PC-3 (cell line): ENCODE measurements at regions not wholly inside any gene's neighbourhood (a gene's known extent, or its start where the extent isn't known, plus 50 kb on each side); places are given as distances from the start of the nearest gene placed in this dataset.

Experiments used
- ATAC-seq: fragments of 200-7000 bp; cut with Tn5 transposase; 2 replicates; pipeline ENCODE4 v1.9.1; 2020; ENCODE audit warnings: mild to moderate bottlenecking, moderate library complexity
- BruUV-seq: library from RNA; stranded (reverse); fragments of 400-500 nt; replicated peaks from 2 replicates; lab custom pipeline; 2021; lab: Mats Ljungman, UMichigan
- CTCF ChIA-PET: fragments of 300-600 bp; sonication (Branson Sonifier 250); formaldehyde crosslinking; loops from one replicate; lab custom pipeline; 2022; ENCODE audit warnings: antibody characterized with exemption; lab: Charles Lee
- POLR2A ChIA-PET: fragments of 300-600 bp; sonication (Branson Sonifier 250); formaldehyde crosslinking; loops from one replicate; lab custom pipeline; 2022; ENCODE audit warnings: antibody characterized with exemption; ENCODE audit not compliant: unreplicated experiment; lab: Charles Lee
- DNase-seq: peaks from one replicate; pipeline ENCODE4 v3.0.0-alpha.2; 2015
- H2AFZ ChIP-seq: fragments of 300-600 bp; sonication (generic); 2 replicates; pipeline ENCODE4 v1.6.0; 2016; ENCODE audit warnings: antibody characterized with exemption, low read length
- H3F3A ChIP-seq: fragments of 300-600 bp; sonication (generic); one replicate; pipeline ENCODE4 v1.6.0; 2017; ENCODE audit warnings: antibody characterized with exemption, low read length, control low read depth, mild to moderate bottlenecking; ENCODE audit not compliant: unreplicated experiment
- H3K27ac ChIP-seq: fragments of 300-600 bp; sonication (generic); 2 replicates; pipeline ENCODE4 v1.5.1; 2016; ENCODE audit warnings: mild to moderate bottlenecking, low read length
- H3K27me3 ChIP-seq: fragments of 300-600 bp; sonication (generic); 2 replicates; pipeline ENCODE4 v1.6.1; 2016; ENCODE audit warnings: low read length, mixed read lengths
- H3K36me3 ChIP-seq: fragments of 300-600 bp; sonication (generic); 2 replicates; pipeline ENCODE4 v1.6.1; 2016; ENCODE audit warnings: low read depth, mixed run types, low read length, mixed read lengths
- H3K4me1 ChIP-seq: fragments of 300-600 bp; sonication (generic); 2 replicates; pipeline ENCODE4 v1.5.1; 2016; ENCODE audit warnings: low read length; ENCODE audit not compliant: insufficient read depth
- H3K4me2 ChIP-seq: fragments of 300-600 bp; sonication (generic); 2 replicates; pipeline ENCODE4 v1.6.0; 2016; ENCODE audit warnings: low read length
- H3K4me3 ChIP-seq: fragments of 300-600 bp; sonication (generic); 2 replicates; pipeline ENCODE4 v1.5.1; 2016; ENCODE audit warnings: mild to moderate bottlenecking, low read length, mixed read lengths
- H3K79me2 ChIP-seq: fragments of 300-600 bp; sonication (generic); 2 replicates; pipeline ENCODE4 v1.6.1; 2017; ENCODE audit warnings: low read length, mixed read lengths
- H3K9ac ChIP-seq: fragments of 300-600 bp; sonication (generic); 2 replicates; pipeline ENCODE4 v1.6.0; 2016; ENCODE audit warnings: mild to moderate bottlenecking, low read length
- H3K9me2 ChIP-seq: fragments of 300-600 bp; sonication (generic); replicated peaks from 2 replicates; pipeline ENCODE4 v1.6.1; 2016; ENCODE audit warnings: mixed run types, low read length, mixed read lengths
- H3K9me3 ChIP-seq: fragments of 300-600 bp; sonication (generic); 2 replicates; pipeline ENCODE4 v1.6.1; 2016; ENCODE audit warnings: low read length, mixed read lengths
- H4K20me1 ChIP-seq: fragments of 300-600 bp; sonication (generic); 2 replicates; pipeline ENCODE4 v1.6.1; 2016; ENCODE audit warnings: low read length, mixed read lengths
- EZH2 ChIP-seq: fragments of 300-600 bp; sonication (generic); IDR thresholded peaks from one replicate; pipeline ENCODE4 v1.6.1; 2017; ENCODE audit warnings: antibody characterized with exemption, mild to moderate bottlenecking, low read length; ENCODE audit not compliant: unreplicated experiment
- EZH2phosphoT487 ChIP-seq: fragments of 300-600 bp; sonication (generic); IDR thresholded peaks from 2 replicates; pipeline ENCODE4 v1.6.1; 2018; ENCODE audit warnings: mild to moderate bottlenecking, antibody characterized with exemption, low read length, borderline replicate concordance
- intact Hi-C: fragments of 100-400 bp; cut with micrococcal nuclease; formaldehyde crosslinking; loops from 2 replicates; pipeline ENCODE4 v1.9.0; 2023
- TF ChIP-seq, protein P1 (sequence below): fragments of 300-600 bp; sonication (generic); conservative IDR thresholded peaks from 2 replicates; pipeline ENCODE4 v1.5.1; 2017; ENCODE audit warnings: antibody characterized with exemption, low read depth, mild to moderate bottlenecking, low read length

GRCh38 chr5:106822851-106823250, 847.9 kb downstream of the EFNA5 start:
- Histone ChIP-seq H3K27me3 (no peaks in the 10 kb centered on the region), H4K20me1 (no peaks in the 10 kb centered on the region), H3K4me1 (peaks cover 7% of the 10 kb centered on the region; the same call in 1 of the 2 replicates), H3K4me2 (no peak overlapping the region), H3K27ac (no peak overlapping the region), H3K9ac (no peak overlapping the region), H3K9me2 (no peaks in the 10 kb centered on the region), H3K4me3 (no peak overlapping the region), H3K79me2 (no peaks in the 10 kb centered on the region), H2AFZ (no peak overlapping the region), H3F3A (no peaks in the 10 kb centered on the region), H3K9me3 (no peaks in the 10 kb centered on the region), H3K36me3 (no peaks in the 10 kb centered on the region)
- TF ChIP-seq EZH2phosphoT487 (no peak), EZH2 (no peak)
- TF ChIP-seq, protein P1, sequence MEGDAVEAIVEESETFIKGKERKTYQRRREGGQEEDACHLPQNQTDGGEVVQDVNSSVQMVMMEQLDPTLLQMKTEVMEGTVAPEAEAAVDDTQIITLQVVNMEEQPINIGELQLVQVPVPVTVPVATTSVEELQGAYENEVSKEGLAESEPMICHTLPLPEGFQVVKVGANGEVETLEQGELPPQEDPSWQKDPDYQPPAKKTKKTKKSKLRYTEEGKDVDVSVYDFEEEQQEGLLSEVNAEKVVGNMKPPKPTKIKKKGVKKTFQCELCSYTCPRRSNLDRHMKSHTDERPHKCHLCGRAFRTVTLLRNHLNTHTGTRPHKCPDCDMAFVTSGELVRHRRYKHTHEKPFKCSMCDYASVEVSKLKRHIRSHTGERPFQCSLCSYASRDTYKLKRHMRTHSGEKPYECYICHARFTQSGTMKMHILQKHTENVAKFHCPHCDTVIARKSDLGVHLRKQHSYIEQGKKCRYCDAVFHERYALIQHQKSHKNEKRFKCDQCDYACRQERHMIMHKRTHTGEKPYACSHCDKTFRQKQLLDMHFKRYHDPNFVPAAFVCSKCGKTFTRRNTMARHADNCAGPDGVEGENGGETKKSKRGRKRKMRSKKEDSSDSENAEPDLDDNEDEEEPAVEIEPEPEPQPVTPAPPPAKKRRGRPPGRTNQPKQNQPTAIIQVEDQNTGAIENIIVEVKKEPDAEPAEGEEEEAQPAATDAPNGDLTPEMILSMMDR: no peak
- POLR2A ChIA-PET: no interaction called here
- intact Hi-C loops: no loop called here
- no TSS peak for BruUV-seq
- DNase-seq: no peak
- CTCF ChIA-PET: no interaction called here
- no peak for ATAC-seq

DNA sequence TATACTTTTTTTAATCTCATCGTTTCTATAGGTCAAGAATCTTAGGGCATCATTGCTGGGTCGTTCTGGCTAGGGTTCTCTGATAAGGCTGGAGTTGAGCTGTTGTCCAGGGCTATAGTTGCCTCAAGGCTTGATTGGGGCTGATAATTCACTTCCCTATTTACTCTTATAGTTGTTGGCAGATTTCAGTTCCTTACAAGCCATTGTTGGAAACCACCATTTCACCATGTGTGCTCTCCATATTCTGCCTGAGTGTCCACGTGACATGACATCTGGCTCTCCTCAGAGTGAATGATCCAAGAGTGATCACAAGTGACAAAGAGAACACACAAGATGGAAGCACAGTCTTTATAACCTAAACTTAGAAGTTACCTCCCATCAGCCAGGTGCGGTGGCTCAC, 852.2 kb downstream of the EFNA5 start:
- H3K4me2 ChIP-seq: no peak overlapping the region
- no peaks in the 10 kb centered on the region for H4K20me1 ChIP-seq
- no peaks in the 10 kb centered on the region for H3K9me2 ChIP-seq
- H3K4me1 ChIP-seq: no peaks in the 10 kb centered on the region
- no peak overlapping the region for H3K9ac ChIP-seq
- no peaks in the 10 kb centered on the region for H3K36me3 ChIP-seq
- H3K27ac ChIP-seq: no peak overlapping the region
- intact Hi-C loops: no loop called here
- no TSS peak for BruUV-seq
- no peaks in the 10 kb centered on the region for H3F3A ChIP-seq
- ChIA-PET POLR2A (no interaction called here), CTCF (no interaction called here)
- H2AFZ ChIP-seq: no peak overlapping the region
- H3K9me3 ChIP-seq: no peaks in the 10 kb centered on the region
- H3K4me3 ChIP-seq: no peak overlapping the region
- no peaks in the 10 kb centered on the region for H3K27me3 ChIP-seq
- TF ChIP-seq EZH2: no peak
- no peak for TF ChIP-seq EZH2phosphoT487
- TF ChIP-seq, protein P1: no peak
- ATAC-seq (no peak), DNase-seq (no peak)
- H3K79me2 ChIP-seq: no peaks in the 10 kb centered on the region

DNA sequence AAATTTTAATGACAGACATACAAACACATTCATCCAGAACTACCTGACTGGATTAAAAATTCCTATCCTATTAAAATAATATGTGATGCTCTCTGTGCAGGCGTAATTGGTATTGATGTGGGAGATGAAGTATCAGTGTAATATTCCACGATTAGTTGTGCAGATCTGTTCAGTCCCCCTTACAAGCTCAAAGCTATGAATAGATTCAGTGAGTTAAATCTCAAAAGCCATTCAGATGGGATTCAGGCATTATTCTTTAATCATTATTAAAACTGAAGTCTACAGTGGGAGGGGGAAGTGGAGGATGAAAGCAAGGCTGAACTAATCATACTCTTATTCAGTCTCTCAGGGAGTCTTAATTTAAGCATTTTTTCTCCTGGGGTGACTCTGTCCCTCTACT, 855.8 kb downstream of the EFNA5 start:
- CTCF ChIA-PET: interaction anchor here (0.7 kb wide), 1 partner anchor 64 kb away, joined by 3 read pairs; no protein-coding TSS in a partner anchor

More for the DNA sequence above, 855.8 kb downstream of the EFNA5 start:
- DNase-seq (no peak), ATAC-seq (no peak)
- no peak overlapping the region for H3K27ac ChIP-seq
- no TSS peak for BruUV-seq
- H3K9me2 ChIP-seq: no peaks in the 10 kb centered on the region
- no peak overlapping the region for H3K4me2 ChIP-seq
- H3K36me3 ChIP-seq: no peaks in the 10 kb centered on the region
- intact Hi-C loops: no loop called here
- no peaks in the 10 kb centered on the region for H3F3A ChIP-seq
- no peaks in the 10 kb centered on the region for H3K4me1 ChIP-seq
- H3K4me3 ChIP-seq: no peak overlapping the region
- no peak overlapping the region for H3K9ac ChIP-seq
- H3K79me2 ChIP-seq: no peaks in the 10 kb centered on the region
- no peaks in the 10 kb centered on the region for H4K20me1 ChIP-seq
- TF ChIP-seq EZH2phosphoT487 (no peak), EZH2 (no peak)
- TF ChIP-seq, protein P1: no peak
- POLR2A ChIA-PET: no interaction called here
- H3K27me3 ChIP-seq: no peaks in the 10 kb centered on the region
- no peak overlapping the region for H2AFZ ChIP-seq
- no peaks in the 10 kb centered on the region for H3K9me3 ChIP-seq
